Peyer's patch (tissue), 4 donors: ENCODE measurements at regions not wholly inside any gene's neighbourhood (a gene's known extent, or its start where the extent isn't known, plus 50 kb on each side); places are given as distances from the start of the nearest gene placed in this dataset.

Experiments used
- DNase-seq, 3 donors: peaks; one replicate each; pipeline ENCODE4 v3.0.0-alpha.2; 2017 to 2019
- H3K27ac ChIP-seq, 4 donors: fragments of 200-600 bp; sonication (generic); one replicate each; pipeline ENCODE4 v1.5.1; 2016 to 2019
- H3K27me3 ChIP-seq, 2 donors: fragments of 200-600 bp; sonication (generic); one replicate each; pipeline ENCODE4 v1.5.1; 2019
- H3K36me3 ChIP-seq, 3 donors: fragments of 200-600 bp; sonication (generic); one replicate each; pipeline ENCODE4 v1.5.1; 2016 to 2019
- H3K4me1 ChIP-seq, 4 donors: fragments of 200-600 bp; sonication (generic); one replicate each; pipeline ENCODE4 v1.5.1; 2016 to 2019
- H3K4me3 ChIP-seq, 4 donors: fragments of 200-600 bp; sonication (generic); 1 replicate in 3 of 4; 2 replicates in 1 of 4; pipeline ENCODE4 v1.5.1; 2016 to 2019; ENCODE audit warnings: mild to moderate bottlenecking in 1 of 4
- H3K9me3 ChIP-seq, 4 donors: fragments of 200-600 bp; sonication (generic); one replicate each; pipeline ENCODE4 v1.5.1; 2016 to 2019; ENCODE audit warnings: mild to moderate bottlenecking in 1 of 4
- POLR2A ChIP-seq, 2 donors: fragments of 450-650 bp; IDR thresholded peaks; one replicate each; pipeline ENCODE4 v1.5.1; 2017; ENCODE audit warnings: antibody characterized with exemption in 2 of 2, mild to moderate bottlenecking in 2 of 2, moderate library complexity in 2 of 2
- TF ChIP-seq, protein P1 (sequence below), 6 experiments: fragments of 450-650 bp in 4 of 6; fragments of 200-600 bp in 2 of 6; sonication (generic) in 1 of 6; IDR thresholded peaks; one replicate each; pipeline ENCODE4 v1.5.1; 2017 to 2019; ENCODE audit warnings: antibody characterized with exemption in 6 of 6, mild to moderate bottlenecking in 3 of 6, moderate library complexity in 1 of 6

- TF ChIP-seq, protein P1, sequence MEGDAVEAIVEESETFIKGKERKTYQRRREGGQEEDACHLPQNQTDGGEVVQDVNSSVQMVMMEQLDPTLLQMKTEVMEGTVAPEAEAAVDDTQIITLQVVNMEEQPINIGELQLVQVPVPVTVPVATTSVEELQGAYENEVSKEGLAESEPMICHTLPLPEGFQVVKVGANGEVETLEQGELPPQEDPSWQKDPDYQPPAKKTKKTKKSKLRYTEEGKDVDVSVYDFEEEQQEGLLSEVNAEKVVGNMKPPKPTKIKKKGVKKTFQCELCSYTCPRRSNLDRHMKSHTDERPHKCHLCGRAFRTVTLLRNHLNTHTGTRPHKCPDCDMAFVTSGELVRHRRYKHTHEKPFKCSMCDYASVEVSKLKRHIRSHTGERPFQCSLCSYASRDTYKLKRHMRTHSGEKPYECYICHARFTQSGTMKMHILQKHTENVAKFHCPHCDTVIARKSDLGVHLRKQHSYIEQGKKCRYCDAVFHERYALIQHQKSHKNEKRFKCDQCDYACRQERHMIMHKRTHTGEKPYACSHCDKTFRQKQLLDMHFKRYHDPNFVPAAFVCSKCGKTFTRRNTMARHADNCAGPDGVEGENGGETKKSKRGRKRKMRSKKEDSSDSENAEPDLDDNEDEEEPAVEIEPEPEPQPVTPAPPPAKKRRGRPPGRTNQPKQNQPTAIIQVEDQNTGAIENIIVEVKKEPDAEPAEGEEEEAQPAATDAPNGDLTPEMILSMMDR (IDR thresholded peaks at IDR 0.05), result no peak
- no peak for TF ChIP-seq POLR2A (IDR thresholded peaks at IDR 0.05)
- Histone ChIP-seq H3K4me3 (no peak overlapping the region), H3K36me3 (no peaks in the 10 kb centered on the region), H3K9me3 (no peaks in the 10 kb centered on the region), H3K27ac (no peak overlapping the region), H3K27me3 (no peaks in the 10 kb centered on the region), H3K4me1 (no peaks in the 10 kb centered on the region)
- DNase-seq, result no peak
Observed at GRCh38 chr17:54789101-54789880, 111.4 kb upstream of the TOM1L1 start.

DNA sequence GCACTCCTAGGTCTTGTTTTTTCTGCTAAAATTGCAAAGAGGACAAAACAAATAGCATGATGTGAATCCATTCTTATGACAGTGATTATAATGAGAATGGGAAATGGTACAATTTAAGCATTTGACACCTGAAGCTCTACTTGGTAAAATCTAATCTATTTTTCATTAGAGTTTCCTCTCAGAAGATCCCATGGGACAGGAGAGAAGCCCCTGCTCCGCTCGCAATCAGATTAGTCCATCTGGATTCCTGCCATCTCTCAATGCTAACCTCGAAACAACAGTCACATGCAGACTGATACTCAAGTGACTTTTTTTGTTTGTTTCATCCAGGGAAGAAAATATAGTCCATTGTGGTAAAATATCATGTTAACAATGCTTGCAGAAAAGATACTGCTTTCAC is 107.4 kb upstream of the TOM1L1 start:
- no peaks in the 10 kb centered on the region for H3K4me1 ChIP-seq
- no peaks in the 10 kb centered on the region for H3K27me3 ChIP-seq
- no peak for DNase-seq
- TF ChIP-seq, protein P1 (IDR thresholded peaks at IDR 0.05), result no peak
- TF ChIP-seq POLR2A (IDR thresholded peaks at IDR 0.05), result no peak
- H3K9me3 ChIP-seq, result no peaks in the 10 kb centered on the region
- H3K36me3 ChIP-seq, result no peaks in the 10 kb centered on the region
- no peak overlapping the region for H3K27ac ChIP-seq
- H3K4me3 ChIP-seq, result no peak overlapping the region

DNA sequence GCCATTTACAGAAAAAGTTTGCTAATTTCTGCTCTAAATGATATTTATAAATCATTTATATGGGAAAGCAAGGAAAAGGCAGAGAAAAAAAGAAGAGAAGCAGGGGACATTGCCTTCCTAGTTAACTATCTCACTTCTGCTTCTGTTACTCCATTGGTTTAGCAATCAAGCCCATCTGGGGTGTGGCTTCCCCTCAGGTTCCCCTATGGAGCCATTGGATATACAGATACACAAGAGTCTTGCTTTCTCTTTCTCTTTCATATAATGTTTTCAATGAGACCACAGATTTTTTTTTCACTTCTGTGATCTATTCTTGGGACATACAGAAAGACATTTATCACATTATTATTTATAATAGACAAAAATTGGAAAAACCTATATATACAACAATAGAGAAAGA is 105.6 kb upstream of the TOM1L1 start:
- TF ChIP-seq, protein P1 (IDR thresholded peaks at IDR 0.05), result no peak
- no peak for TF ChIP-seq POLR2A (IDR thresholded peaks at IDR 0.05)
- Histone ChIP-seq H3K27me3 (no peaks in the 10 kb centered on the region), H3K4me3 (no peak overlapping the region), H3K9me3 (no peaks in the 10 kb centered on the region), H3K27ac (no peak overlapping the region), H3K36me3 (no peaks in the 10 kb centered on the region), H3K4me1 (no peaks in the 10 kb centered on the region)
- DNase-seq, result no peak

- no peak overlapping the region for H3K27ac ChIP-seq
- H3K4me1 ChIP-seq, result no peaks in the 10 kb centered on the region
- H3K9me3 ChIP-seq, result no peaks in the 10 kb centered on the region
- no peaks in the 10 kb centered on the region for H3K36me3 ChIP-seq
- DNase-seq, result no peak
- no peak overlapping the region for H3K4me3 ChIP-seq
- no peaks in the 10 kb centered on the region for H3K27me3 ChIP-seq
- no peak for TF ChIP-seq POLR2A (IDR thresholded peaks at IDR 0.05)
- TF ChIP-seq, protein P1 (IDR thresholded peaks at IDR 0.05), result no peak
Observed at GRCh38 chr17:54807331-54807730, 93.3 kb upstream of the TOM1L1 start.

- H3K4me3 ChIP-seq, result no peak overlapping the region
- TF ChIP-seq POLR2A (IDR thresholded peaks at IDR 0.05), result no peak
- TF ChIP-seq, protein P1 (IDR thresholded peaks at IDR 0.05), result no peak
- H3K36me3 ChIP-seq, result no peaks in the 10 kb centered on the region
- H3K9me3 ChIP-seq, result no peaks in the 10 kb centered on the region
- H3K27me3 ChIP-seq, result no peaks in the 10 kb centered on the region
- no peak for DNase-seq
- no peak overlapping the region for H3K27ac ChIP-seq
- no peaks in the 10 kb centered on the region for H3K4me1 ChIP-seq
Observed at GRCh38 chr17:54813896-54814295, 86.8 kb upstream of the TOM1L1 start.
